GM12892 (cell line): ENCODE measurements at regions not wholly inside any gene's neighbourhood (a gene's known extent, or its start where the extent isn't known, plus 50 kb on each side); places are given as distances from the start of the nearest gene placed in this dataset.

Experiments
- POLR2A ChIP-seq: IDR thresholded peaks from 2 replicates; pipeline ENCODE4 v1.6.1; 2011; ENCODE audit warnings: low read depth, low read length, control low read depth
- TAF1 ChIP-seq: IDR thresholded peaks from 2 replicates; pipeline ENCODE4 v1.6.1; 2011; ENCODE audit warnings: low read depth, mild to moderate bottlenecking, control low read depth, low read length, borderline replicate concordance

GRCh38 chr18:51522338-51522737 lies 324.9 kb upstream of the MEX3C start:
- TF ChIP-seq TAF1 = no peak
- no peak for TF ChIP-seq POLR2A
